HG02973 (cell line): ENCODE measurements at regions not wholly inside any gene's neighbourhood (a gene's known extent, or its start where the extent isn't known, plus 50 kb on each side); places are given as distances from the start of the nearest gene placed in this dataset.

Experiments used
- ATAC-seq: cut with Tn5 transposase; IDR thresholded peaks from one replicate; pipeline ENCODE4 v1.9.1; 2021; ENCODE audit warnings: moderate library complexity; ENCODE audit not compliant: unreplicated experiment

DNA sequence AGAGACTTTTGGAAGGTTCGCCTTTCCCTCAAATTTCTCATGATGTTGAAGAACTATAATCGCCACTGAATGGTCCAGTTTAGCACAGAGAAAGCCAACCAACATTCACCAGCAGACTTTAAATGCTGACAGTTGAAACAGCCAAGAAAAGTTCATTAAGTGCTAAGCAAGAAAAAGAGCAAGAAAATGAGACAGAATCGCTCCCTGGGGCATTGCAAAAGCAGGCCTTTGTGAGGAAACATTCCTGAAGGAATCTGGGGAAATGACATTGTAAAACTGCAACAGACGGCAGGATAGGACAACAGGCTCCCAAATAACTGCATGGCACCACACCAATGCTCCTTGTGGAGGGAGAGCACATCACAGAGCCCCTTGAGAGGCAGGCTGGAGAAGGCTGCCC, 269.3 kb upstream of the ID2 start:
- no peak for ATAC-seq

DNA sequence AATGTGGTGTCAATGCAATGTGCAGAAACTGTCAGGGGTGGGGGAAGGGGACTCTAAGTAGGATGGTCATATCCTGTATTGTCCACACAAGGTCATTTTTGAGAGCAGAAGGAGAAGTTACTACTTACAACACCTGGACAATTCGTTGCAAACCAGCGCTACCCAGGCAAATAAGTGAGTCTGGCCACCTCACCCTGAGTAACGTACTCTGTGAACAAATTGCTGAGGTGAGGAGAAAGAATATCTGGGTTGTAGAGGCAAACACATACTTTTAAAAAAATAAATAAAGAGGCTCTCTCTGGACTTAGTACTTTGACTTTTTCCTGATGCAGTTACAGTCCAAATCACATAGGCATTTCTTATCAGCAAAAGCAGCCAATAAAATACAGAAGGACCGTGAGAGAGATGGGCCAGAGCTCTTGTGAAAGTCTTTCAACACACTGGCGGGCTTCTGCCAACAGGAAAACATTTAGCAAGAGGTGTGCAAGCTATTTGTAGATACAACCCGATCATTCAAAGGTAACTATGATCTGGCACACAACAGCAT, 268.2 kb upstream of the ID2 start:
- no peak for ATAC-seq

DNA sequence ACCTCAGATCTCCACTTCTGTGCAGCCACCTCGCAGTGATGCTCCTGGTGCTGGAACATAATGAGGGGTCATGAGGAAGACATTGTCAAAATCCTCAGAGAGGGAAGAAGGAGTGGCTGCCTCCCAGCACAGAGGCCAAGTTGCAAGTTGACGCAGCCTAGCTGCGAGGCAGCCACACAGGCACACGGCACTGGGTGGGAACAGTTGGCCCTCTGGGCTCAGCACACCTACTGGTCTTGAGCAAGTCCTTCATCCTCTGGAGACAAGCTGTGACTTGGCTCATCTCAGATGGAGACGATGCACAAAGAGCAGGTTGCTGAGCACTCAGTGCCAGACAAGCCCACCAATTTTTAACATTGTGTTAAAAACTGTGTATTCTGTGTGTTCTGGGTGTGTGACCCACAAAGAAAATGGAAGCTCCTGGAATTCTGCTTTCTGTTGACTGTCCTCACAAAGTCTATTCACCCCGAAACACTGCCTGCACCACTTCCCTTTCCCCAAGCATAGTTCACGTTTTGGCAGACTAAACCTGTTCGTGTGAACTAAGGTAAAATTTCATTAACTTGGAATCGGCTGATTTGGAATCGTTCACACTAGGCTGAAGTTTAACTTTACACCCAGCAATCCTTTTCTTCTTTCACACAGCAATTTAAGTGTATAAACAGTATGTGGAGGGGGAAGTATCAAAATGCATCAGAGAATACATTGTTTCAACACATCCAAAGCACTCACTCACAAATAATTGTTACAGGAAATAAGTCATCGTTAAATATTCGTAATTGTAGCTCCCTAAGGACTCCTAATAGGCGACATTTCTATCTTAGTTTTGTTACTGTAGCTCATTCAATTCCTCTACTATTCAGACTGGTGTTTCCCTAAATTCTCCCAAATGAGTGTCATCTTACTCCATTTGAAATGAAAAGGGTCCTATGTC, 266.6 kb upstream of the ID2 start:
- ATAC-seq: no peak

DNA sequence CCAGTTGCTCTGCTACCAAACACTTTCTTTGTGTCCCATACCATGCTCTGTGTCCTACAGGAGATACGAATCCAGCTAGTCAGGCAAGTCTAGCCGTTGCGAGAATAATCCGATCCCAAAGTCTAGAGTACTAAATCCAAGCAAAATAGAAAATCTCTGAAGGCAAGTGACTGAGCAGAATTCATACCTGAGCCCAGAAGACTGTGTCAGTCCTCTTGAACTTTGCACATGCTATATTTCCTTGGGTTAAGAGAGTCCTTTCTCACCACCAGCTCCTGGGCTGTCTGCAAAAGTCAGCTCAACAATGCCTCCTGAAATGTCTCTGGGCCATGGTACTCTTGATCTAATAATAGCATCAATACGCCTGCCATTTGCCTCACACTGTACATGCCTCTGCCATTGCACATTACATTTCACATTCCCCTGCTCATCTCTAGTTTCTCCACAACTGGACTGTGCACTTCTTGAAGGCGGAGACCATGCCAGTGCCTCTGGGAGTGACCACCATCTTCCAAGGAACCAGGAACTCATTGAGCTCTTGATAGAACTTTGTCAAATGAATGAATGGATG, 265.8 kb upstream of the ID2 start:
- no peak for ATAC-seq

DNA sequence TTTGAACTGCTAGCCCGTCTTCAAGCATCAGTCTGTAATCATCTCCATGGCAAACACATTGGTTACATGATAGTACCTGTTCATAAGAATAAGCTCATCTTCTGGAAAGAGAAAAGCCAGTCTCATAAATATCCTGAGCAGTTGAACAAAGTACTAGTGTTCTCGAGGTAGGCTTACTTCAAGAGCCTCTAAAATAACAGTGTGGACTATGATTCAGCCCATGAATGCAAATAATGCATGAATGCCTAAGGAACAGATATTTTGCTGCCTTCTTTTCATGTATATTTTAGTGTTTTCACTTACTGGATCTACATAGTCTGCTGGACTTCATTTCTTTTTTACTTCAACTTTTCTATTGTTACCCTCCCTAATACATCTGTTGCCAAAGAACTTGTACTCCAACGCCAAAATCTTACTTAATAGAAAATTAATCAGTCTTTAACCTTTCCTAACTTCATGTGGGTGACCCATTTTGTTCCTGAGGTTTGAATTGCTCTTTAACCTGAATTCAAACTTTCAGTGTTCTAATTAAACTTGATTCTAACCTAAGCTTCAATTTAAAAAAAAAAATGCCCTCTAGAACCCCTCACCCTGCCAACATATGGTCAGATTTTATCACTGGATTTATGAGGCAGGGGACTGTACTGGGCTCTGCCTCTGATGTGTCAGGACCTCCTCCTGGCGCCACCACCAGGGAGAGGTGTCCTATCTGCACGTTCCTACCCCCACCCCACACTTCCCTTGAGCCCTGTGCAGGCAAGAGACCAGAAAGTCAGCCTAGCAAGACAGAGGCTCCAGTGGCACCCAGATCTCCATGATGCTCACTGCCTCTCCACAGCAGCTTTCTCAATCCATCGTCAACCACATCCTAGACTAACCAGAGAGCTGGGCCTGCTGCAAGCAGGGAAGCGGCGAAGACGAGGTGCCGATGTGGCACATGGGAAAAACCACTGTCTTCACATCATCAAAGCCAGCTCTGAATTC, 264.7 kb upstream of the ID2 start:
- ATAC-seq: no peak

DNA sequence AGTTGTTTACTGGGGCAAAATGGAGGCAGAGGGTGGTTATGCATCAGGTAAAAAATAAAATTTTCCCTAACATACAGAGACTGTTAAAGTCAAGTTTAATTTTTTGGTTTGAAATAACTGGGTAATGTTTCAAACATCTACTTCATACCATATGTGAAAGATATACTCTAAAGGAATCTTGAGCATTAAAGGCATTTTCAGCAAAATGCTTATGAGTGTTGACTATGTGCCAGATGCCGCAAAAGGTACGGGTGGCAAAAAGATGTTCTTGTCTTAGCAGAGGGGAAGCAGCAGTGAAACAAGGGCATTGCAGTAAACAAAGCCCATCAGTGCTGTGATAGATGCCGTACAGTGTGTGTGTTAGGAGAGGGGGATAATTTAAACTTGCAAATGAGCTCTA, 263.1 kb upstream of the ID2 start:
- ATAC-seq: no peak

DNA sequence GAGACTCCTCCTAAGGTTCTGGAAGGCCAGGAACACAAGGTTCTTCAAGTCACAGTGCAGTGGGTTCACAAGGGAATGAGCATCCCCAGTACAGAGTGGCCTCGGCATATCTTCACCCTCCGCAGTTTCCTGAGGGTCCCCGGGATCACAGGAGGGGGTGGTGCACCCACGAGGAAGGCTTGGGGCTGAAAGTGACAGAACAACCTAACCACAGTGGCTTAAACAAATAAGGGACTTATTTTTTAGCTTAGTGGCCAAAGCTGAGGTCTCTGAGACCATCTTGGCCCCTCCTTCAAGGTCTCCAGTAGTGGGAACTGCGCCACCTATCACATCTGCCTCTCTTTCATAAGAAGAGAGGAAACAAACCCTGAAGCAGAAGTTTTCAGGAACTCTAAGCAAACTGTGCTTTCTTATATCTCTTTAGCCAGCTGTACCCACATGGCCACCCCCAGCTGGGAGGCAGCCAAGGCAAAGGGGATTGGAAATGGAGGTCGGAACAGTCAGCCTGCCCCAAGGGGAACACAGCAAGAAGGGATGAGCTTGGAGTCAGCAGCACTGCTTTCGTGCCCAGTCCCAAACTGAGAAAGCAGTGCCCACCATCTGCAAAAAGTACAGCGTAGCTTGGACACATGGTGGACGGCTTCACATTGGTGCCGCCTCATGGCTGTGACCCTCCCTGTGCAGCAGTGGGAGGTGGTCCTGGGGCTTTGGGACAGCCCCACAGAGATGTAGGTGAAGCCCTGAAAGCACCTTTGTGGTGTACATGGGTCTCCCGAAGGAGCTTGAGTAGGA, 260.0 kb upstream of the ID2 start:
- ATAC-seq: no peak

DNA sequence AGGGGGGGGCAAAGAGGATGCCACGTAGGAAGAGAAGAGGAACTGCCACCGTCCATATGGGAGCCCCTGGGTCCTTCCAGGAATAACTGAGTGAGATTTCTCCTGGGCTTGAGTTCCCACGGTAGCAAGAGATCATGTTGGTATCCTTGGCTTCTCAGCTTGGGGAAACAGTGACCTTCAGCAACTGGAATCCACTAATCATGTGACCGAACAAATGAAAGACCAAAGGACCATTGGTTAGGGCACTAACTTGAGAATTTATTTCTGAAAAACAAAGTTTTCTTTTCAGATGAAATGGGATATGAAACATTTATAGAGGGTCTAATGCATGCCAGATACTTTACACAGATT, 259.4 kb upstream of the ID2 start:
- ATAC-seq: no peak

DNA sequence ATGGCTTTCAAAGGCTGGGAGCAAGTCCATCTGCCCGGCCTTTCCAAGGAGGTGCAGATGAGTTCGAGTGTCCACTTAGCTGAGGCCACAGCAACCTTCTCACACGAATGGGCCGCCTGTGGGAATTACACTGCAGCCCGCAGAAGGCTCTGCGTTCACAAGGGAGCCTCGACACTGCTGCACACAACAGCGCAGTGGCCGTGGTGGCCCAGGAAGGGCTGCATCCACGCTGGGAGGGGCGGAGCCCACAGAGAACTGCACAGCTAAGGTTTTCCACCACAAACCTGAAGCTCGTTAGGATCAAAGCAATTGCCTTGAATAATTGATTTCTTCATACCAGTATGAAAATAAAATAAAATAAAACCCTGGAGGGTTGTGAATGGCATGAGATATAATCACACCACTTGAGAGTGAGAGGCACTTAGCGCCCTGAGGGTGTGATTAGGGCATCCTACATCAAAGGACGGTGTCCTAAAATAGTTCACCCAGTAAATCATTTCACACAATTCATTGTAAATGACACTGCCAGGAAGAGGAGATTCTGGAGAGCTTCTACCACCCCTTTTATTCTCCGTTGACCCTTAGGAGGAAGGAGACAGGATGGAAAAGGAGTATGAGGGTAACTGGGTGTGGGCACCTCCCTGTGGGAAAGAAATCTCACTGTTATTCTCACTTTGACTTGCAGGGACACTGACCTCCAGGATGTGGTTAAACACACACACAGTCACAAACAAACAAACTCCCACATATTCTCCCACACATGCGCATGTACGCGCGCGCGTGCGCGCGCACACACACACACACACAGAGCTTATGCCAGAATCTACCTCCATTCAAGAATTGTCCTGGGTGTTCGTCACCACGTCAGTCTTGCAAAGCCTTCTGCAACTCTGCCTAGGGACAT, 256.6 kb upstream of the ID2 start:
- ATAC-seq: no peak

DNA sequence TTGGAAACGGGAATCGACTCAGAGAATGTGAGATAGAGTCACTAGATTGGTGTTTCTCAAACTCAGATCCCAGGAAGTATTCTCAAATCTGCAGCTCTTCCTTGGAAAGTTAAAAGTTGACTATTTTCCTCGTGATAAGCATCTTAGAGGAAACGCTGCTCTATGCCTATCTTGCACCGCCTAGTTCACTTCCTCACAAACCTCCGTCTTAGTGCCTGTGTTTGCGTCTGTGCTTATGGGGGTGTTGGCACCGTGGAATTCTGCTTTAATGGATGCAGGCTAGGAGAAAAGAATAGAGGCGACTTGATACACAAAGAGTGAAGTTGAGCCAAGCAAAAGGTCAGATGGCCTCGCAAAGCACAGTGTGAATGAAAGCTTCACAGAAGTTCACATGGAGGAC, 255.3 kb upstream of the ID2 start:
- ATAC-seq: no peak

DNA sequence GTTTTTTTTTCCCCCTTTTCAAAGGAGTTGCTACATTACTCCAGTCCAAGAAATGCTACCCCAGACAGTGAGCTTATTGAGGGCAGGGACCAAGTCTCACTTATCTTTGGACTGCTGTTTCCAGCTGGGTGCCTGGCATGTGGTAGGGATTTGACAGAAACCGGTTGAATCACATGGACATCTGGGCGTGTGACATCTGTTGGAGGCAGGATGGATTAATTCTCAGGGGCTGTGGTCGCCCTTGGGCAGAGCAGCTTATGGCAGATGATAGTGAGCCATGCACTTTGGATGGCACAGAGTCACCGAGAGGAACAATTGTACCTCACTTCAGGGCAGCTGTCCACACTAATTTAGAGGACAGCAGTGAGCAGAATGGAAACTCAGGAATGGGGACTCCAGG, 254.6 kb upstream of the ID2 start:
- ATAC-seq: no peak

DNA sequence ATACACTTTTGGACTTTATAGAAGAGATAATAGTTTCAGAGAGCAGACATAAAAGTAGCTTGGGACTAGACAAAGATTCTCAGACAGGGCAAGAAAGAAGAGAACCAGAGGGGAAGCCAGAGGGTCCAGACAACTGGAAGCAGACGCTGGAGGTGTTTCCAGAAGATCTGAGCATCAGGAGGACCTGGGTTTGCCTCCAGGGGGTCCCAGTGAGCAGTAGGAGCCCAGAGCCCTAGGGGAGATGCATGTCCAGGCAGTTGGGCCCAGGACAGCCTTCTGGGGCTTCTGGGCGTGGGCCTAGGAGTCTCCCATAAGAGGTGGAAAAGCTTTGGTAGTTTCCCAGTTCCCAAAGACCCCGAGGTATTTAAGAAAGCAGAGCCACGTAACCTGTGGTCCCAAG, 251.2 kb upstream of the ID2 start:
- no peak for ATAC-seq

DNA sequence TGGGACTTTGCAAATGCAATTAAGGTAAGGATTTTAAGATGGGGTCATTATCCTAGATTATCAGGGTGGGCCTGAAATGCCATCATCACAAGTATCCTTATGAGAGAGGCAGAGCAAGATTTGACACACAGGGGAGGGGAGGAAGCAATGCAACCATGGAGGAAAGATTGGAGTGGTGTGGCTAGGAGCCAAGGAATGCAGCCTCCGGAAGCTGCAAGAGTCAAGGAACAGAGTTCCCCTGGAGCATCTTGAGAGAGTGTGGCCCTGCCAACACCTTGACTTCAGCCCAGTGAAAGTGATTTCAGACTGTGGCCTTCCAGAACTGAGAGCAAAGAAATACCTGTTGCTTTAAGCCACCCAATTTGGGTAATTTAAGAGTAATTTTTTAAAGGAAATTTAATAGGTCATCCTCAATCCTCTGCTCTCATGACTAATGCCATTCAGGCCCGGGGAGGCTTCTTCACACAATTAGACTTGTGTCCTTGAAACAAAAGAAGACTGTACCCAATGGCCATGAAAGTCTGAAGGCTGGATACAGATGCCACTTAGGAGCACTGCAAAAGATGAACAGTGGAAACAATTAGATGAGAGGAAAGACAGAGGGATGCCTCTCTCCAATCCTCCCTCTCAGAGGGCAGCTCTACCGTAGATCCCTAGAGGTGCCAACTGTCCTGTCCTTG, 250.3 kb upstream of the ID2 start:
- ATAC-seq: no peak

DNA sequence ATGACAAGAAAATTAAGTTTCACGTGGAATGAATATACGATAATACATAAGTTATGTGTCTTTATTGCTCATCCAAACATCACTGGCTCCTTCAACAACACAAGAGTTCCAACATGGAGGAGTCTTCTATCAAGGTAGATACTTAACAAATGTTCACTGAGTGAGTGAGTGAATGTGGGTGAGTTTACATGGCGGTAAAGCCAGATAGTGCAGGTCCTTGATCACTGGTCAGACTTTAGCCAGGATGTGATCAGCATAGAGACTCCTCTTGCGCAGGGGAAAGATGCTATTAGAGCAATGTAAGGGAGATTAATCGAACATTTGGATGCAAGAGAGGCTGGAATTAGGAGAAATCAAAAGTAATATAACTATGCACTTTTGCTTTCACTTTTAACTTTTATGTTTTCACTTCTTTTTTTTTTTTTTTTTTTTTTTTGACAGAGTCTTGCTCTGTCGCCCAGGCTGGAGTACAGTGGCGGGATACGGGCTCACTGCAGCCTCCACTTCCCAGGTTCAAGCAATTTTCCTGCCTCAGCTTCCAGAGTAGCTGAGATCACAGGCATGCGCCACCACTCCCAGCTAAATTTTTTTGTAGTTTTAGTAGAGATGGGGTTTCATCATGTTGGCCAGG, 249.0 kb upstream of the ID2 start:
- ATAC-seq: no peak

DNA sequence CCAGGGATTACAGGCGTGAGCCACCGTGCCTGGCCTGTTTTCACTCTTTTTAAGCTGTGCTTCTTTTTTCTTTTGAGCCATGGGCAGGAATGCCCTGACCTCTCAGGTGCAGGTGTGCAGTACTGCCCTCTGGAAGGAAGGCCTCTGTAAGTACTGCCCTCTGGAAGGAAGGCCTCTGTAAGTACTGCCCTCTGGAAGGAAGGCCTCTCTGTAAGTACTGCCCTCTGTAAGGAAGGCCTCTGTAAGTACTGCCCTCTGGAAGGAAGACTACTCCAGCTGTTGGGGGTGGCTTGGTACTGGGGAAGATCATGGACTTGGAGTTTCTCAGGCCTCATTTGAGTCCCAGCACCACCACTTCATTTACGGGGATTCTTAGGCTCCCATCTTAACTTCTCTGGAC, 248.5 kb upstream of the ID2 start:
- no peak for ATAC-seq

DNA sequence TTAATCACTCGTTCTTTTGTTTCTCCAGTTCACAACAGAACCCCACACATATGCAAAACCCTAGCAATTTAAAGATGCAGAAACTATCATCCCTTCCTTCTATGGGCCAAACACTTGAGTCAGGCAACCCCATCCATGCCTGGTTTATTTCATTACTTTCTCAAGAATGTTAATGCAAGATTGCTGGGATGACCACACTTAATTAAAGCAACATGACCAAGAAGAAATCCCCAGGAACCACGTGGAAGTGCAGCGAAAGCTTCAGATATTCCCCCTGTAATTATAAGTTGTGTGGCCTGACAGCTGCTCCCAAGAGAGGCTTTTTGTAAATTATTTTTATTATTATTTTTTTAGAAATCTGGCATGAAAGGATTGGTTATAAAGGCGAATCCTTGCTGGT, 246.2 kb upstream of the ID2 start:
- no peak for ATAC-seq

DNA sequence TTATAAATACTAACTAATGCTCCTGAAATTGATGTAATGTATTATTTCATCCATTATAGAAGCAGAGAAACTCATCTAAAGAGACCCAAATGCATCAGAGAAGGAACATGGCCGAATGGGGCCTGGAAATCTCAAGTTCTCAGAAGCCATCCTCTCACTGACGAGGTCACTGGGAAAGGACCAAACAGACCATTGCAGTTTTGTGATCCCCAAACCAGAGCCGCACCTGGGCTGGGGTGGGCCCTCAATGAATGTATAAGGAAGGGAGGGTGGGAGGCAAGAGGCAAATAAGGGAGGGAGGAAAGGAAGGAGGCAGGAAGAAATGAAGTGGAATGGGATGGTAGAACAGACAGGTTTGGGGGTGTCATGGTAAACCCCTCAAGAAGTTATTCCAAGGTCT, 245.3 kb upstream of the ID2 start:
- no peak for ATAC-seq

DNA sequence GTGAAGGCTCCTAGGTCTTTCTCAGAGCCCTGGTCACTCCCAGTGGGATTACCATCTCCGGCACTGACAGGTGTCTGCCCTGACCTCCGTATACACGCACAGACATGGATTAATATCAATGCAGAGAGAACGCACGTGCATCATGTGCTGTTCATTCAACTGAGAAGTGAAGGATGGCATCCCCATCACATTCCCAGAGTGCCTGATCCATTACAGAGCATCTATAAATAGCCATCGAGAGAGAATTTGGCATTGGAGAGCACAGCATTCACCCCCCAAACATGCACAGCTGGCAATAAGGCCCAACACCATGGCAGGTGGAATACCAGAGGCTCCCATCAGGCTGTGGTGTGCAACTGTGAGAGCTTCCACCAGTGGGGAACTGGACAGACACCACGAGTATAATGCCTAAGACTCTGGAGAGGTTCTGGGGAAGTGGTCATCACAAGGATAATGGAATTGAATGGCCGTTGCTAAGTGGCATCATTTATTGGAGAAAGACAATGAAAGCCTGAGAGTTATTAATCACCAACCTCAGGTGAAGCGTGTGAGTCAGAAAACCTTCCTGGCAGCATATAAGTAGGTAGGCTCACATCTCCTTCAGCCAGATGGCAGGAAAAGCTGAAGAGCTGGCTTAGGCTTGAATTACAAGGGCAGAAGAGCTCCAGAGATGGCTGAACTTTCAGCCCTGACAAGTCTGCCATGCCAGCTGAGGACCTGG, 244.5 kb upstream of the ID2 start:
- ATAC-seq: no peak
